ENCODE measurements at regions not wholly inside any gene's neighbourhood (a gene's known extent, or its start where the extent isn't known, plus 50 kb on each side); places are given as distances from the start of the nearest gene placed in this dataset.

- intact Hi-C loops (cut with DNase I) = no loop called here
- WGBS, 2 donors = 57 to 76% methylated on average over 3 of the region's 3 CpGs
These were observed 393.0 kb upstream of the PLXNA2 start for GRCh38 chr1:208637181-208637580.

GRCh38 chr1:208639382-208639781 is 395.2 kb upstream of the PLXNA2 start:
- Histone ChIP-seq H3K27me3 (peaks cover 0 to 4% (median 0%) of the 10 kb centered on the region in 3 donors), H3K27ac (no peak overlapping the region), H3K4me1 (no peaks in the 10 kb centered on the region), H3K9me3 (peaks cover 0 to 4% (median 0%) of the 10 kb centered on the region in 4 donors), H3K36me3 (no peaks in the 10 kb centered on the region), H3K4me3 (no peak overlapping the region)
- DNase-seq = no peak
- intact Hi-C loops (cut with DNase I) = no loop called here
- 84 to 92% methylated on average over 2 of the region's 2 CpGs for WGBS, 2 donors
- no peak for TF ChIP-seq CTCF (IDR thresholded peaks at IDR 0.05)
- no peak for TF ChIP-seq POLR2AphosphoS5 (IDR thresholded peaks at IDR 0.05)
- TF ChIP-seq EP300 (IDR thresholded peaks at IDR 0.05) = no peak
- TF ChIP-seq POLR2A (IDR thresholded peaks at IDR 0.05) = no peak

More at GRCh38 chr1:208637181-208637580, 393.0 kb upstream of the PLXNA2 start:
- no peaks in the 10 kb centered on the region for H3K4me1 ChIP-seq
- no peak overlapping the region for H3K27ac ChIP-seq
- TF ChIP-seq EP300 (IDR thresholded peaks at IDR 0.05) (no peak), POLR2A (IDR thresholded peaks at IDR 0.05) (no peak), POLR2AphosphoS5 (IDR thresholded peaks at IDR 0.05) (no peak), CTCF (IDR thresholded peaks at IDR 0.05) (no peak)
- no peaks in the 10 kb centered on the region for H3K36me3 ChIP-seq
- DNase-seq = no peak
- peaks cover 0 to 4% (median 0%) of the 10 kb centered on the region in 4 donors for H3K9me3 ChIP-seq
- peaks cover 0 to 4% (median 0%) of the 10 kb centered on the region in 3 donors for H3K27me3 ChIP-seq
- no peak overlapping the region for H3K4me3 ChIP-seq

- Histone ChIP-seq H3K27me3 (peaks cover 0 to 4% (median 0%) of the 10 kb centered on the region in 3 donors), H3K4me3 (no peak overlapping the region), H3K27ac (no peak overlapping the region), H3K9me3 (peaks cover 0 to 4% (median 0%) of the 10 kb centered on the region in 4 donors), H3K4me1 (no peaks in the 10 kb centered on the region), H3K36me3 (no peaks in the 10 kb centered on the region)
- DNase-seq = no peak
- TF ChIP-seq EP300 (IDR thresholded peaks at IDR 0.05) = no peak
- WGBS, 2 donors = 74 to 78% methylated on average over 5 of the region's 5 CpGs
- intact Hi-C loops (cut with DNase I) = no loop called here
These were observed 396.1 kb upstream of the PLXNA2 start for GRCh38 chr1:208640295-208640694.

GRCh38 chr1:208641579-208642280 is 397.5 kb upstream of the PLXNA2 start:
- DNase-seq = no peak
- intact Hi-C loops (cut with DNase I) = no loop called here
- peaks cover 0 to 4% (median 0%) of the 10 kb centered on the region in 3 donors for H3K27me3 ChIP-seq
- no peaks in the 10 kb centered on the region for H3K36me3 ChIP-seq
- no peak for TF ChIP-seq POLR2AphosphoS5 (IDR thresholded peaks at IDR 0.05)
- TF ChIP-seq CTCF (IDR thresholded peaks at IDR 0.05) = no peak
- TF ChIP-seq EP300 (IDR thresholded peaks at IDR 0.05) = no peak
- no peak for TF ChIP-seq POLR2A (IDR thresholded peaks at IDR 0.05)
- peaks cover 0 to 4% (median 0%) of the 10 kb centered on the region in 4 donors for H3K9me3 ChIP-seq
- 68 to 77% methylated on average over 4 of the region's 4 CpGs for WGBS, 2 donors
- H3K4me1 ChIP-seq = no peaks in the 10 kb centered on the region
- H3K27ac ChIP-seq = no peak overlapping the region
- no peak overlapping the region for H3K4me3 ChIP-seq

- intact Hi-C loops (cut with DNase I) = no loop called here
- H3K4me3 ChIP-seq = no peak overlapping the region
- no peak overlapping the region for H3K27ac ChIP-seq
- WGBS, 2 donors = 88 to 93% methylated on average over 7 of the region's 7 CpGs
- H3K4me1 ChIP-seq = no peaks in the 10 kb centered on the region
- no peak for DNase-seq
- no peak for TF ChIP-seq POLR2A (IDR thresholded peaks at IDR 0.05)
- TF ChIP-seq CTCF (IDR thresholded peaks at IDR 0.05) = no peak
- TF ChIP-seq EP300 (IDR thresholded peaks at IDR 0.05) = no peak
- no peaks in the 10 kb centered on the region for H3K36me3 ChIP-seq
- H3K9me3 ChIP-seq = peaks cover 0 to 4% (median 0%) of the 10 kb centered on the region in 4 donors
- H3K27me3 ChIP-seq = peaks cover 0 to 5% (median 0%) of the 10 kb centered on the region in 3 donors
These were observed 398.9 kb upstream of the PLXNA2 start for GRCh38 chr1:208643005-208643597.

Data from sigmoid colon (tissue), 6 donors.